Mucosa of stomach (tissue), 1 donor: ENCODE measurements at regions not wholly inside any gene's neighbourhood (a gene's known extent, or its start where the extent isn't known, plus 50 kb on each side); places are given as distances from the start of the nearest gene placed in this dataset.

Experiments used
- H3K27me3 ChIP-seq: one replicate; pipeline ENCODE4 v1.7.0; 2013; ENCODE audit warnings: mild to moderate bottlenecking, low read length; ENCODE audit not compliant: control insufficient read depth, insufficient read depth
- H3K36me3 ChIP-seq: one replicate; pipeline ENCODE4 v1.7.0; 2013; ENCODE audit warnings: low read length; ENCODE audit not compliant: control insufficient read depth, insufficient read depth
- H3K4me1 ChIP-seq: one replicate; pipeline ENCODE4 v1.7.0; 2013; ENCODE audit warnings: mild to moderate bottlenecking, low read length; ENCODE audit not compliant: control insufficient read depth, insufficient read depth
- H3K4me3 ChIP-seq: one replicate; pipeline ENCODE4 v1.7.0; 2013; ENCODE audit warnings: low read length
- H3K9ac ChIP-seq: one replicate; pipeline ENCODE4 v1.7.0; 2013; ENCODE audit warnings: mild to moderate bottlenecking, low read length, moderate library complexity
- H3K9me3 ChIP-seq: one replicate; pipeline ENCODE4 v1.7.0; 2013; ENCODE audit warnings: mild to moderate bottlenecking, low read length, moderate library complexity; ENCODE audit not compliant: control insufficient read depth
- donor health status: Pancreatic carcinoma.

GRCh38 chr1:199163670-199164069 is 524.8 kb downstream of the PTPRC start:
- H3K36me3 ChIP-seq: no peaks in the 10 kb centered on the region
- no peaks in the 10 kb centered on the region for H3K27me3 ChIP-seq
- H3K4me3 ChIP-seq: no peak overlapping the region
- no peaks in the 10 kb centered on the region for H3K4me1 ChIP-seq
- no peak overlapping the region for H3K9ac ChIP-seq
- no peaks in the 10 kb centered on the region for H3K9me3 ChIP-seq

DNA sequence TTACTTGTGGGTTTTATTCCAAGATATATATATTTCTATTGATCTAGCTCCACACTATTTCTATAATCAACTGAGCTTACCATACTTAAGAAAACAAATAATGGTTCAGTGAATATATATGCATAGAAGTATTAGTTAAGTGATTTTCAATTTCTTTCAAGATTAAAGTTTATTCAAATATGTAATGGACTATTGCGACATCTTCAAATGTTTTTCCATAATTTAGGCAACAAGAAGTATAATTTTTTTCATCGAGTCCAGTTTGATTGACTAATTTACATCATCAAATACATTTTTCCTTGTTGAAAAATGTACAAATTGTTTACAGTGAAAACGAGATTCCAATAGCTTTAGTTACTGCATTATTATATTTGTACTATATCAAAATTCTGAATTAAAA is 528.6 kb downstream of the PTPRC start:
- Histone ChIP-seq H3K4me3 (no peak overlapping the region), H3K4me1 (no peaks in the 10 kb centered on the region), H3K9ac (no peak overlapping the region), H3K27me3 (no peaks in the 10 kb centered on the region), H3K36me3 (no peaks in the 10 kb centered on the region), H3K9me3 (no peaks in the 10 kb centered on the region)

DNA sequence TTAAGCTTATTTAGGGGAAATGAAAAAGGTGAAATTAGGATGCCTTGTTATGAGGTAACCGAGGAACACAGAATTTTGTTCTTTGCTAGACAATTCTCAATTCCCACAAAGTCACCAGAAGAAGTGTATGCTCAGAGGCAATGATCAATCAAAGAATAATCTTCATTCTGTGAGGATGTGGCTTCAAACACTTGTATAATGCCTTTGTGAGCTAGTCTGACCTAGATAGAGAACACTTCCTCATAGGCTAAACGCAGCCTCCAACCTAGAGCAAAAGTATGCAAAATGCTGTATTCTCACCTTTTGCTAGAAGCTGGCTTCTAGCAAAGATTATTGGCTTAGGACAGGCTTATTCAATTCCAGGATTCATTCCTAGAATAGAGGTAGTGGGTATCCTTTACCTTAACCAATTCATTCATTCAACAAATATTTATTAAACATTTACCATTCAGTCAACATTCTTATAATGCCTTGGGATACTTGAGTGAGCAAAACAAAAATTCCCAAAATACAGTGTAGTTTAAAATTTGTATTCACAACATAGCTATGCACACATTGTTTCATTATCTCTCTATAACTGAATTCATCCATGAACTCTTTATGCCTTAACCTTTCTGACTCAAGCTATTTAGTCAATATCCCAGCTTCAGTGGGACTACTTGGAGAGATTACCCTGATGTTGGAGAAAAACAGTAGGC is 530.2 kb downstream of the PTPRC start:
- no peaks in the 10 kb centered on the region for H3K9me3 ChIP-seq
- H3K36me3 ChIP-seq: no peaks in the 10 kb centered on the region
- H3K9ac ChIP-seq: no peak overlapping the region
- no peaks in the 10 kb centered on the region for H3K4me1 ChIP-seq
- no peak overlapping the region for H3K4me3 ChIP-seq
- no peaks in the 10 kb centered on the region for H3K27me3 ChIP-seq

- Histone ChIP-seq H3K9ac (no peak overlapping the region), H3K36me3 (no peaks in the 10 kb centered on the region), H3K27me3 (no peaks in the 10 kb centered on the region), H3K4me3 (no peak overlapping the region), H3K9me3 (no peaks in the 10 kb centered on the region), H3K4me1 (no peaks in the 10 kb centered on the region)
Measured at GRCh38 chr1:199170711-199171110, 531.9 kb downstream of the PTPRC start.

GRCh38 chr1:199172171-199173124 is 533.6 kb downstream of the PTPRC start:
- Histone ChIP-seq H3K9ac (no peak overlapping the region), H3K36me3 (no peaks in the 10 kb centered on the region), H3K4me3 (no peak overlapping the region), H3K9me3 (no peaks in the 10 kb centered on the region), H3K27me3 (no peaks in the 10 kb centered on the region), H3K4me1 (no peaks in the 10 kb centered on the region)

- Histone ChIP-seq H3K9ac (no peak overlapping the region), H3K4me3 (no peak overlapping the region), H3K36me3 (no peaks in the 10 kb centered on the region), H3K9me3 (no peaks in the 10 kb centered on the region), H3K4me1 (no peaks in the 10 kb centered on the region), H3K27me3 (no peaks in the 10 kb centered on the region)
Measured at GRCh38 chr1:199173356-199173755, 534.5 kb downstream of the PTPRC start.

DNA sequence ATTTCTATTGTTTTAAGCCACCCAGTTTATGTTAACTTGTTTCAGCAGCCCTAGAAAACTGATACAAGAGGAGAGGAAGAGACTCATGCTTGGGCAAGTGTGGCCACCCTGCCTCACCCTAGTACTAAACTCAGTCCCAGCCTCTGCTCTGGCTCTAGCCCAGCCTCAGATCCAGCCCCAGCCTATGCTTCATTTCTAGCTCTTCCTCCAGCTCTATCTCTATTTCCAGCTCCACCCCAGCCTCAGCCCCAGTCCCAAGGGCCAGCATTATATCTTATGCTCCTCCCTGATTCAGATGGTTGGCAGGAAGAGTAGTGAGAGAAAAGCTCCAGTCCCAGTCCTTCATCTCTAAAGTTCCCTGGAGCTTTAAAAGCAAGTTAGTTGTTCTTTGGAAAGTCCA is 535.5 kb downstream of the PTPRC start:
- no peaks in the 10 kb centered on the region for H3K4me1 ChIP-seq
- no peak overlapping the region for H3K9ac ChIP-seq
- no peaks in the 10 kb centered on the region for H3K36me3 ChIP-seq
- no peaks in the 10 kb centered on the region for H3K27me3 ChIP-seq
- no peaks in the 10 kb centered on the region for H3K9me3 ChIP-seq
- H3K4me3 ChIP-seq: no peak overlapping the region

GRCh38 chr1:199176713-199177112 is 537.9 kb downstream of the PTPRC start:
- Histone ChIP-seq H3K4me1 (no peaks in the 10 kb centered on the region), H3K4me3 (no peak overlapping the region), H3K9me3 (no peaks in the 10 kb centered on the region), H3K27me3 (no peaks in the 10 kb centered on the region), H3K36me3 (no peaks in the 10 kb centered on the region), H3K9ac (no peak overlapping the region)

GRCh38 chr1:199177241-199177640 is 538.4 kb downstream of the PTPRC start:
- Histone ChIP-seq H3K27me3 (no peaks in the 10 kb centered on the region), H3K4me1 (no peaks in the 10 kb centered on the region), H3K9ac (no peak overlapping the region), H3K4me3 (no peak overlapping the region), H3K9me3 (no peaks in the 10 kb centered on the region), H3K36me3 (no peaks in the 10 kb centered on the region)

DNA sequence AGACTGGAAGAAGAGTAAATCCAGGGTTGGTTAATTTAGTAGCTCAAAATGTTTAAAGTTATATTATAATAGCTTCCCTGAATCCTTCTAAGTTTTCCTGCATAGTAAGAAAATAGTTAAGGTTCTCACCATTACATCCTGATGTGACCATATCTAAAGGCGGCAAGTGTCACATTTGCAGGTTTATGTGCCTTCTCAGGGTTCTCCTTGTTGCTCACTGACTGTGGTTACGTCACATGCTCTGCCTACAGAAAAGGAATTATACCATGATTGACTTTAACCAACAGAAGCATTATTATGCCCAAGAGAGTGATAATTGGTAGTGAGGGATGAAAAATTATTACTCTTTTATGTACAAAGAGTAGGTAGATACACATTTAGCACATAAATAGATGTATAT is 539.8 kb downstream of the PTPRC start:
- no peaks in the 10 kb centered on the region for H3K4me1 ChIP-seq
- no peaks in the 10 kb centered on the region for H3K36me3 ChIP-seq
- no peaks in the 10 kb centered on the region for H3K27me3 ChIP-seq
- H3K9me3 ChIP-seq: no peaks in the 10 kb centered on the region
- H3K4me3 ChIP-seq: no peak overlapping the region
- H3K9ac ChIP-seq: no peak overlapping the region

DNA sequence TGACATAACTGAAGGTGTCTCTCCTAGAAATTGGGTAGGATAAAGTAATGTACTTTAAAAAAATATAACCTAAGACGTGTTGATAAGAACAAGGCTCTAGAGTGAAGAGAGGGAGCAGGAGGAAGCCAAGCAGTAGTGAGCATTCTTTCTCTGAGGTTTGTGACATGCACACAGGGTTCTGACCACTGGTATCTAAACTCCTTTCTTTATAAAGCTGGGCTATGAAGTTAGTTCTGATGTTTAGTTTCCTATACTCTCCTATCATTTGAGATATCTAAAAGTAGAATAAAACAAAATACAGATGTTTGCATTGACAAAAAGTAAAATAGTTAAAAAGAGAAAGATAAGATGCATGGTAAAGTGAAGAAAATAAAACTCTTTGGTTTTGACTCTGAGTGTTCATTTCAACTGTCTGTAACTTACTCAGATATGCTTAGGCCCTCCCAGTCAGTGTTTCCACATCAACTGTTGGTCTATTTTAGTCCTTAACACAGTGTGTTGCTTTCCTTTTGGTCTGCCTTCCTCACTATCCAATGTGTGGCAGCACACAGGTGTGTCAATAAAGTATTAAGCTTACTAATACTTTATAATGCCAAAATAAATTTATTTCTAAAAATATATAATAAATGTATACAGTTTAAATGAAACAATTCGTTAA is 543.5 kb downstream of the PTPRC start:
- no peaks in the 10 kb centered on the region for H3K36me3 ChIP-seq
- no peak overlapping the region for H3K4me3 ChIP-seq
- H3K9me3 ChIP-seq: no peaks in the 10 kb centered on the region
- H3K27me3 ChIP-seq: no peaks in the 10 kb centered on the region
- no peak overlapping the region for H3K9ac ChIP-seq
- no peaks in the 10 kb centered on the region for H3K4me1 ChIP-seq

GRCh38 chr1:199184180-199184579 is 545.3 kb downstream of the PTPRC start:
- Histone ChIP-seq H3K27me3 (no peaks in the 10 kb centered on the region), H3K36me3 (no peaks in the 10 kb centered on the region), H3K4me3 (no peak overlapping the region), H3K4me1 (no peaks in the 10 kb centered on the region), H3K9ac (no peak overlapping the region), H3K9me3 (no peaks in the 10 kb centered on the region)
